PFSK-1 (cell line): ENCODE measurements at regions not wholly inside any gene's neighbourhood (a gene's known extent, or its start where the extent isn't known, plus 50 kb on each side); places are given as distances from the start of the nearest gene placed in this dataset.

Experiments
- FOXP2 ChIP-seq: optimal IDR thresholded peaks from 2 replicates; pipeline ENCODE3; 2011; ENCODE audit warnings: borderline replicate concordance, control low read depth, inconsistent platforms; ENCODE audit not compliant: insufficient read depth; ENCODE audit errors: extremely low read length, extremely low read depth
- POLR2AphosphoS5 ChIP-seq: IDR thresholded peaks from 2 replicates; pipeline ENCODE4 v1.6.1; 2012; ENCODE audit warnings: low read depth, mild to moderate bottlenecking, control low read depth, low read length, moderate library complexity
- TAF1 ChIP-seq: IDR thresholded peaks from 2 replicates; pipeline ENCODE4 v1.6.1; 2012; ENCODE audit warnings: low read length, control low read depth, borderline replicate concordance; ENCODE audit not compliant: insufficient read depth
- TF ChIP-seq, protein P1 (sequence below), 2 experiments: IDR thresholded peaks; 2 replicates each; pipeline versions ENCODE4 v1.6.1 to v1.8.0; 2011 to 2012; ENCODE audit warnings: low read depth in 2 of 2, low read length in 2 of 2, control low read depth in 1 of 2, inconsistent platforms in 1 of 2, mild to moderate bottlenecking in 1 of 2, moderate library complexity in 1 of 2; ENCODE audit not compliant: insufficient read depth in 1 of 2

DNA sequence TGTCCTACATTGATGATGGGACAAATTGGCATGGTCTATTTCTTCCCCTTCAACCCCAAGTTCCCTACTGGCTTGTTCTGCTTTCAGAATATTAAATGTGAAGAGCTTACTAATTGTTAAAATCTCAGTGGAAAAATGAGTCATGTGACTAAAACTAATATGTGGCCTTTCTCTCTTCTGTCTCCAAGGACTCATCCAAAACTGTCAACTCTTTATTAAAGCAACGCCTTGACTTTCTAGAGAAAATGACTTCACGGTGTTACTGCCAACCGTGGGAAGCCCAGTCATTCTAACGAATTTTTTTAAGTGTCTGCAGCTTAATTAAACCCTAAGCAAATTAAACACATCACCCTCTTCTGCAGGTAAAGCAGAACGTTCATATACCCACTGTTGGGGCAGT, 431.6 kb downstream of the DTWD2 start:
- TF ChIP-seq FOXP2 (no peak), POLR2AphosphoS5 (no peak), TAF1 (no peak)
- TF ChIP-seq, protein P1, sequence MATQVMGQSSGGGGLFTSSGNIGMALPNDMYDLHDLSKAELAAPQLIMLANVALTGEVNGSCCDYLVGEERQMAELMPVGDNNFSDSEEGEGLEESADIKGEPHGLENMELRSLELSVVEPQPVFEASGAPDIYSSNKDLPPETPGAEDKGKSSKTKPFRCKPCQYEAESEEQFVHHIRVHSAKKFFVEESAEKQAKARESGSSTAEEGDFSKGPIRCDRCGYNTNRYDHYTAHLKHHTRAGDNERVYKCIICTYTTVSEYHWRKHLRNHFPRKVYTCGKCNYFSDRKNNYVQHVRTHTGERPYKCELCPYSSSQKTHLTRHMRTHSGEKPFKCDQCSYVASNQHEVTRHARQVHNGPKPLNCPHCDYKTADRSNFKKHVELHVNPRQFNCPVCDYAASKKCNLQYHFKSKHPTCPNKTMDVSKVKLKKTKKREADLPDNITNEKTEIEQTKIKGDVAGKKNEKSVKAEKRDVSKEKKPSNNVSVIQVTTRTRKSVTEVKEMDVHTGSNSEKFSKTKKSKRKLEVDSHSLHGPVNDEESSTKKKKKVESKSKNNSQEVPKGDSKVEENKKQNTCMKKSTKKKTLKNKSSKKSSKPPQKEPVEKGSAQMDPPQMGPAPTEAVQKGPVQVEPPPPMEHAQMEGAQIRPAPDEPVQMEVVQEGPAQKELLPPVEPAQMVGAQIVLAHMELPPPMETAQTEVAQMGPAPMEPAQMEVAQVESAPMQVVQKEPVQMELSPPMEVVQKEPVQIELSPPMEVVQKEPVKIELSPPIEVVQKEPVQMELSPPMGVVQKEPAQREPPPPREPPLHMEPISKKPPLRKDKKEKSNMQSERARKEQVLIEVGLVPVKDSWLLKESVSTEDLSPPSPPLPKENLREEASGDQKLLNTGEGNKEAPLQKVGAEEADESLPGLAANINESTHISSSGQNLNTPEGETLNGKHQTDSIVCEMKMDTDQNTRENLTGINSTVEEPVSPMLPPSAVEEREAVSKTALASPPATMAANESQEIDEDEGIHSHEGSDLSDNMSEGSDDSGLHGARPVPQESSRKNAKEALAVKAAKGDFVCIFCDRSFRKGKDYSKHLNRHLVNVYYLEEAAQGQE (IDR thresholded peaks at IDR 0.05; ENCODE audit: insufficient read depth in 1 of 2, low read depth in 2 of 2, low read length in 2 of 2): no peak
